Liver (tissue), 8 donors: ENCODE measurements at regions not wholly inside any gene's neighbourhood (a gene's known extent, or its start where the extent isn't known, plus 50 kb on each side); places are given as distances from the start of the nearest gene placed in this dataset.

Experiments
- DNase-seq: peaks from one replicate; pipeline ENCODE4 v3.0.0-alpha.2; 2017; ENCODE audit warnings: low spot score
- H3K27ac ChIP-seq, 2 donors: one replicate each; pipeline ENCODE4 v1.7.0; 2013; ENCODE audit warnings: inconsistent platforms in 2 of 2, low read length in 2 of 2, control low read depth in 1 of 2, low read depth in 1 of 2, mild to moderate bottlenecking in 1 of 2
- H3K27me3 ChIP-seq, 4 donors: one replicate each; pipeline versions ENCODE4 v1.6.1 to v1.7.0; 2013; ENCODE audit warnings: low read length in 3 of 4, inconsistent platforms in 1 of 4, mild to moderate bottlenecking in 1 of 4, moderate library complexity in 1 of 4; ENCODE audit not compliant: control insufficient read depth in 4 of 4, insufficient read depth in 4 of 4
- H3K36me3 ChIP-seq, 4 donors: one replicate each; pipeline versions ENCODE4 v1.6.1 to v1.7.0; 2013; ENCODE audit warnings: low read length in 3 of 4, mild to moderate bottlenecking in 3 of 4, low read depth in 1 of 4, moderate library complexity in 1 of 4; ENCODE audit not compliant: control insufficient read depth in 4 of 4, insufficient read depth in 3 of 4
- H3K4me1 ChIP-seq, 4 donors: one replicate each; pipeline versions ENCODE4 v1.6.1 to v1.7.0; 2013; ENCODE audit warnings: low read length in 3 of 4, mild to moderate bottlenecking in 3 of 4, moderate library complexity in 1 of 4; ENCODE audit not compliant: control insufficient read depth in 4 of 4, insufficient read depth in 4 of 4
- H3K4me3 ChIP-seq, 3 donors: one replicate each; pipeline versions ENCODE4 v1.6.1 to v1.7.0; 2013; ENCODE audit warnings: low read length in 3 of 3, control low read depth in 1 of 3, low read depth in 1 of 3, mild to moderate bottlenecking in 1 of 3
- H3K9ac ChIP-seq, 2 donors: one replicate each; pipeline ENCODE4 v1.7.0; 2013; ENCODE audit warnings: low read length in 2 of 2, mild to moderate bottlenecking in 2 of 2, moderate library complexity in 2 of 2, control low read depth in 1 of 2, low read depth in 1 of 2
- H3K9me3 ChIP-seq, 4 donors: one replicate each; pipeline versions ENCODE4 v1.6.1 to v1.7.0; 2013; ENCODE audit warnings: low read length in 3 of 4; ENCODE audit not compliant: control insufficient read depth in 4 of 4
- EGR1 ChIP-seq, 2 donors: IDR thresholded peaks; 2 replicates each; pipeline ENCODE4 v1.6.1; 2016 to 2018; ENCODE audit warnings: antibody characterized with exemption in 2 of 2, low read depth in 2 of 2
- FOXA1 ChIP-seq: IDR thresholded peaks from 2 replicates; pipeline ENCODE4 v1.6.1; 2016; ENCODE audit warnings: antibody characterized with exemption
- GABPA ChIP-seq, 2 donors: IDR thresholded peaks in 1 of 2; conservative IDR thresholded peaks in 1 of 2; 2 replicates each; pipeline ENCODE4 v1.6.1; 2016; ENCODE audit warnings: antibody characterized with exemption in 2 of 2, mild to moderate bottlenecking in 1 of 2, moderate library complexity in 1 of 2
- HNF4A ChIP-seq, 2 donors: conservative IDR thresholded peaks; 2 replicates each; pipeline ENCODE4 v1.6.1; 2016; ENCODE audit warnings: antibody characterized with exemption in 2 of 2, mild to moderate bottlenecking in 2 of 2
- HNF4G ChIP-seq: IDR thresholded peaks from 2 replicates; pipeline ENCODE4 v1.6.1; 2016; ENCODE audit warnings: antibody characterized with exemption
- JUND ChIP-seq, 2 donors: IDR thresholded peaks; 2 replicates each; pipeline ENCODE4 v1.6.1; 2016; ENCODE audit warnings: antibody characterized with exemption in 2 of 2
- NR2F2 ChIP-seq: IDR thresholded peaks from 2 replicates; pipeline ENCODE4 v1.6.1; 2016; ENCODE audit warnings: antibody characterized with exemption
- RXRA ChIP-seq, 2 donors: IDR thresholded peaks; 2 replicates each; pipeline ENCODE4 v1.6.1; 2017 to 2018; ENCODE audit warnings: antibody characterized with exemption in 2 of 2, mild to moderate bottlenecking in 1 of 2
- SP1 ChIP-seq: IDR thresholded peaks from 2 replicates; pipeline ENCODE4 v1.6.1; 2018; ENCODE audit warnings: antibody characterized with exemption, mild to moderate bottlenecking
- TAF1 ChIP-seq: conservative IDR thresholded peaks from 2 replicates; pipeline ENCODE4 v1.6.1; 2016; ENCODE audit warnings: antibody characterized with exemption, mild to moderate bottlenecking
- YY1 ChIP-seq: IDR thresholded peaks from 2 replicates; pipeline ENCODE4 v1.6.1; 2016; ENCODE audit warnings: antibody characterized with exemption, mild to moderate bottlenecking
- WGBS: extraction: QIAGEN DNeasy Blood & Tissue Kit; methylation state at CpG from one replicate; pipeline ENCODE4 v1.1.7; 2013; 5-methylcytosine and 5-hydroxymethylcytosine counted together
- TF ChIP-seq, protein P1 (sequence below): IDR thresholded peaks from 2 replicates; pipeline ENCODE4 v1.6.1; 2016; ENCODE audit warnings: antibody characterized with exemption
- TF ChIP-seq, protein P2 (sequence below): fragments of 150-350 bp; IDR thresholded peaks from 2 replicates; pipeline ENCODE4 v1.5.1; 2017; ENCODE audit warnings: improper control_type of control experiment, low read depth, low read length; ENCODE audit not compliant: missing input control
- TF ChIP-seq, protein P3 (sequence below): IDR thresholded peaks from 2 replicates; pipeline ENCODE4 v1.6.1; 2016; ENCODE audit warnings: antibody characterized with exemption
- TF ChIP-seq, protein P4 (sequence below): IDR thresholded peaks from 2 replicates; pipeline ENCODE4 v1.6.1; 2016; ENCODE audit warnings: antibody characterized with exemption, mild to moderate bottlenecking
- donor health status: healthy.
- donor health status: healthy.
- donor health status: healthy.
- donor health status: healthy.
- donor health status: healthy.

DNA sequence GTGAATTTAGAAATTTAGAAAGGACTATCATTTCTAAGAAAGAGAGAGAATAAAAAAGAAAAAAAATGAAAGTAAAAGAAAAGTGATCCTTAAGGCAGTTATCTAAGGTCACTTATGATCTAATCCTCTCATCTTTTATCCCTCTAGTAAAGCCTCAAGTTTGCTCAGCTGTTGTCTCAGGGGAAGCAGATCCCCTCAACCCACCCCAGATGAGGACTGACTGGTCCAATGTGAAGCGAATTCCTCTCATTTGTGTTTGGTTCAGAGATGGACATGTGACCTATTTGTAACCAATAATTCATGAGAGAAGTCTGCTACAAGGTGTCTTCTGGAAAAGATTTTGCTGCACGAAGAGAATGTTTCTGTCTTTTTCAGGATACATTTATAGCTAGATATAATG lies 1591.3 kb downstream of the ADGRL3 start:
- Histone ChIP-seq H3K27ac (no peak overlapping the region), H3K36me3 (no peaks in the 10 kb centered on the region), H3K4me3 (no peak overlapping the region), H3K9me3 (no peaks in the 10 kb centered on the region), H3K4me1 (no peaks in the 10 kb centered on the region), H3K9ac (no peak overlapping the region), H3K27me3 (no peaks in the 10 kb centered on the region)
- DNase-seq, result no peak
- TF ChIP-seq NR2F2, result no peak
- no peak for TF ChIP-seq SP1
- no peak for TF ChIP-seq HNF4G
- TF ChIP-seq, protein P1, sequence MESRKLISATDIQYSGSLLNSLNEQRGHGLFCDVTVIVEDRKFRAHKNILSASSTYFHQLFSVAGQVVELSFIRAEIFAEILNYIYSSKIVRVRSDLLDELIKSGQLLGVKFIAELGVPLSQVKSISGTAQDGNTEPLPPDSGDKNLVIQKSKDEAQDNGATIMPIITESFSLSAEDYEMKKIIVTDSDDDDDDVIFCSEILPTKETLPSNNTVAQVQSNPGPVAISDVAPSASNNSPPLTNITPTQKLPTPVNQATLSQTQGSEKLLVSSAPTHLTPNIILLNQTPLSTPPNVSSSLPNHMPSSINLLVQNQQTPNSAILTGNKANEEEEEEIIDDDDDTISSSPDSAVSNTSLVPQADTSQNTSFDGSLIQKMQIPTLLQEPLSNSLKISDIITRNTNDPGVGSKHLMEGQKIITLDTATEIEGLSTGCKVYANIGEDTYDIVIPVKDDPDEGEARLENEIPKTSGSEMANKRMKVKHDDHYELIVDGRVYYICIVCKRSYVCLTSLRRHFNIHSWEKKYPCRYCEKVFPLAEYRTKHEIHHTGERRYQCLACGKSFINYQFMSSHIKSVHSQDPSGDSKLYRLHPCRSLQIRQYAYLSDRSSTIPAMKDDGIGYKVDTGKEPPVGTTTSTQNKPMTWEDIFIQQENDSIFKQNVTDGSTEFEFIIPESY, result no peak
- TF ChIP-seq TAF1, result no peak
- TF ChIP-seq JUND (IDR thresholded peaks at IDR 0.05), result no peak
- TF ChIP-seq, protein P2, sequence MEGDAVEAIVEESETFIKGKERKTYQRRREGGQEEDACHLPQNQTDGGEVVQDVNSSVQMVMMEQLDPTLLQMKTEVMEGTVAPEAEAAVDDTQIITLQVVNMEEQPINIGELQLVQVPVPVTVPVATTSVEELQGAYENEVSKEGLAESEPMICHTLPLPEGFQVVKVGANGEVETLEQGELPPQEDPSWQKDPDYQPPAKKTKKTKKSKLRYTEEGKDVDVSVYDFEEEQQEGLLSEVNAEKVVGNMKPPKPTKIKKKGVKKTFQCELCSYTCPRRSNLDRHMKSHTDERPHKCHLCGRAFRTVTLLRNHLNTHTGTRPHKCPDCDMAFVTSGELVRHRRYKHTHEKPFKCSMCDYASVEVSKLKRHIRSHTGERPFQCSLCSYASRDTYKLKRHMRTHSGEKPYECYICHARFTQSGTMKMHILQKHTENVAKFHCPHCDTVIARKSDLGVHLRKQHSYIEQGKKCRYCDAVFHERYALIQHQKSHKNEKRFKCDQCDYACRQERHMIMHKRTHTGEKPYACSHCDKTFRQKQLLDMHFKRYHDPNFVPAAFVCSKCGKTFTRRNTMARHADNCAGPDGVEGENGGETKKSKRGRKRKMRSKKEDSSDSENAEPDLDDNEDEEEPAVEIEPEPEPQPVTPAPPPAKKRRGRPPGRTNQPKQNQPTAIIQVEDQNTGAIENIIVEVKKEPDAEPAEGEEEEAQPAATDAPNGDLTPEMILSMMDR, result no peak
- no peak for TF ChIP-seq EGR1 (IDR thresholded peaks at IDR 0.05; ENCODE audit: low read depth in 2 of 2)
- TF ChIP-seq GABPA (IDR thresholded peaks at IDR 0.05 in 1 of 2, conservative IDR thresholded peaks at IDR 0.05 in 1 of 2), result no peak
- TF ChIP-seq FOXA1, result no peak
- 61% methylated on average over 2 of the region's 2 CpGs for WGBS

DNA sequence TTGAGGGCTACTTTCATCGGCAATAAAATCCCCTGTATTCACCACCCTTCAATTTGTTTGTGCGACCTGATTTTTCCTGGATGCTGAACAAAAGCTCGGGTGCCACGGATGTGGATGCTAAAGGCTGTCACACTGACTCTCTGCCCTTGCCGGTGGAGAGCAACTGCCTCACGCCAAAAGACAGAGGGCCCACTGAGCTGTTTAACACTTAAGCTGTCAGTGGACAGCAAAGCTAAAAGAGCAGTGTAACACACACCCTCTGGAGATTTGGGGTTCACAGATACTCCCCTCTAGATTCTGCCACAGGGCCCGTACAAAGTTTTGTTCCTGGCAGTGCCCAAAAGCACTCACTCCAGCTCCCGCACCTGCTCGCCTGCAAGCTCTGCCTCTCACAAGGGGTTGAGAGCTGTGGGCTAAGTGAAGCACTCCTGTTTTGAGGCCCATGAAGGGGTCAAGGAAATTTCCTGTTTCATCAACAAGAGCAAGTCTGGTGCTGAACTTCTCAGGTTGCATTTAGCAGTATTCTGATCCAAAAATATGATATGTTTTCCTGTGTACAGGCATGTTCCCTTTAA lies 1571.9 kb downstream of the ADGRL3 start:
- WGBS, result 63% methylated on average over 9 of the region's 9 CpGs
- H3K27me3 ChIP-seq, result no peaks in the 10 kb centered on the region
- no peak overlapping the region for H3K27ac ChIP-seq
- no peaks in the 10 kb centered on the region for H3K4me1 ChIP-seq
- no peak overlapping the region for H3K4me3 ChIP-seq
- H3K9ac ChIP-seq, result no peak overlapping the region
- DNase-seq, result no peak
- no peaks in the 10 kb centered on the region for H3K9me3 ChIP-seq
- H3K36me3 ChIP-seq, result no peaks in the 10 kb centered on the region
- no peak for TF ChIP-seq TAF1
- TF ChIP-seq, protein P3, sequence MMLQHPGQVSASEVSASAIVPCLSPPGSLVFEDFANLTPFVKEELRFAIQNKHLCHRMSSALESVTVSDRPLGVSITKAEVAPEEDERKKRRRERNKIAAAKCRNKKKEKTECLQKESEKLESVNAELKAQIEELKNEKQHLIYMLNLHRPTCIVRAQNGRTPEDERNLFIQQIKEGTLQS, result no peak
- TF ChIP-seq, protein P4, sequence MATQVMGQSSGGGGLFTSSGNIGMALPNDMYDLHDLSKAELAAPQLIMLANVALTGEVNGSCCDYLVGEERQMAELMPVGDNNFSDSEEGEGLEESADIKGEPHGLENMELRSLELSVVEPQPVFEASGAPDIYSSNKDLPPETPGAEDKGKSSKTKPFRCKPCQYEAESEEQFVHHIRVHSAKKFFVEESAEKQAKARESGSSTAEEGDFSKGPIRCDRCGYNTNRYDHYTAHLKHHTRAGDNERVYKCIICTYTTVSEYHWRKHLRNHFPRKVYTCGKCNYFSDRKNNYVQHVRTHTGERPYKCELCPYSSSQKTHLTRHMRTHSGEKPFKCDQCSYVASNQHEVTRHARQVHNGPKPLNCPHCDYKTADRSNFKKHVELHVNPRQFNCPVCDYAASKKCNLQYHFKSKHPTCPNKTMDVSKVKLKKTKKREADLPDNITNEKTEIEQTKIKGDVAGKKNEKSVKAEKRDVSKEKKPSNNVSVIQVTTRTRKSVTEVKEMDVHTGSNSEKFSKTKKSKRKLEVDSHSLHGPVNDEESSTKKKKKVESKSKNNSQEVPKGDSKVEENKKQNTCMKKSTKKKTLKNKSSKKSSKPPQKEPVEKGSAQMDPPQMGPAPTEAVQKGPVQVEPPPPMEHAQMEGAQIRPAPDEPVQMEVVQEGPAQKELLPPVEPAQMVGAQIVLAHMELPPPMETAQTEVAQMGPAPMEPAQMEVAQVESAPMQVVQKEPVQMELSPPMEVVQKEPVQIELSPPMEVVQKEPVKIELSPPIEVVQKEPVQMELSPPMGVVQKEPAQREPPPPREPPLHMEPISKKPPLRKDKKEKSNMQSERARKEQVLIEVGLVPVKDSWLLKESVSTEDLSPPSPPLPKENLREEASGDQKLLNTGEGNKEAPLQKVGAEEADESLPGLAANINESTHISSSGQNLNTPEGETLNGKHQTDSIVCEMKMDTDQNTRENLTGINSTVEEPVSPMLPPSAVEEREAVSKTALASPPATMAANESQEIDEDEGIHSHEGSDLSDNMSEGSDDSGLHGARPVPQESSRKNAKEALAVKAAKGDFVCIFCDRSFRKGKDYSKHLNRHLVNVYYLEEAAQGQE, result no peak
- TF ChIP-seq HNF4A (conservative IDR thresholded peaks at IDR 0.05), result no peak
- TF ChIP-seq RXRA (IDR thresholded peaks at IDR 0.05), result no peak
- TF ChIP-seq NR2F2, result no peak
- no peak for TF ChIP-seq YY1
